Activated CD4-positive, alpha-beta T cell treated with anti-CD3 and anti-CD28 coated beads for 48 hours (primary cell): ENCODE measurements at regions not wholly inside any gene's neighbourhood (a gene's known extent, or its start where the extent isn't known, plus 50 kb on each side); places are given as distances from the start of the nearest gene placed in this dataset.
"Not testable (repeated sequence)": the region's sequence is repeated elsewhere in the genome, so short reads cannot be mapped to it uniquely, and the experiment has no call there.

Experiments used
- DNase-seq: peaks from one replicate; pipeline ENCODE4 v3.0.0-alpha.2; 2020

DNA sequence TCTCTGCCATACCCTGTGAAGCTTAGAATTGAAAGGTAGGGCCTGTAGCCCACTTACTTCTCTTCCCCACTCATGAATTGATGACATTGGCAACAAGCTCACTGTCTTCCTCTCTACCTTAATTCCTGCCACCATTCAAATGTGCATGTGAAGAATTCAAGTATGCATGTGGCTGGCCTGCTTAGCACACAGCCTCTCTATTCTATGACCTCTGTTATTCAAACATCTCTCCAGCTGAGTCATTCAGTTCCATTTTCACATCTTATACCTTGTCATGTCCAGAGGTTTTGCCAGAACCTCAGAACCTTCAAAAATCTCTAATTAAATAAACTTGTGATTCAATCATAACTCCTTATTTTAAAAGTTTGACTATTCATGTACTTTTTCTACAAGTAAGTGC, 114.7 kb upstream of the MAN2A1 start:
- no peak for DNase-seq

DNA sequence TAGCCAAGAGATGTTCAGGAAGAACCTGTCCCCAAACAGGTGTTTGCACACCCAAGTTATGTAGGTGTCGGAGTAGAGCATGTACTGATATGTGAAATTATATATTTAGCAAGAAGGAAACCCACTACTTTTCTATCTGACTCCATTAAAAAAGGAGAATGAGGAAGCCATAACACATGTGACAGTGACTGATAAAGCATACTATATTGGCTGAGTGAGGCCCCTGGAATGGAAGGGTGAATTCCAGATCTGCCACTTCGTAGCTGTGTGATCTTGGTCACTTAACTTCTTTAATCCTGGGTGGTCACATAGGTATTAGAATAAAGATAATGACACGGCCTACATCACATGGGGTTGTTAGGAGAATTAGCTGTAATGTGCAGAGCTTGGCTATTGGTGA, 116.0 kb upstream of the MAN2A1 start:
- no peak for DNase-seq

DNA sequence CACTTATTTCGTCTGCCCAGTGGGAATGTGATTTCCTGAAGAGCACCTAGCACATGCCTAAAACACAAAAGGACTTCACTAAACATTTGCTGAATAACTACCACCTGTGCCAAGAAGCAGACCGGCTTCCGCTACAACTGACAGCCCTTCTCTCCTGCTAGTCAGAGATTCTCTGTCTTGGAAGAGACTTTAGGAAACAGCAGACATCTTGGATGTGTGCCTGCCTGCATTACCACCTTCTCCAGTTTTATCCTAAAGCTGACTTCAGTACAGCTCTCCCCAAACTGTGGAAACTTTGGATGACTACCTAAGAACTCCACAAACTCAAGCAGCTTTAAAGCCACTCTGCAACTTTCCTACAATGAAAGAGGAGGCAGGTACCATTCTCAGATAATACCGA, 116.5 kb upstream of the MAN2A1 start:
- no peak for DNase-seq

- no peak for DNase-seq
Observed at GRCh38 chr5:109571785-109572184, 117.9 kb upstream of the MAN2A1 start.

- DNase-seq, result no peak
Observed at GRCh38 chr5:109570362-109570874, 119.3 kb upstream of the MAN2A1 start.

- no peak for DNase-seq
Observed at GRCh38 chr5:109567374-109568044, 122.2 kb upstream of the MAN2A1 start.

GRCh38 chr5:109566361-109566760, 123.4 kb upstream of the MAN2A1 start:
- no peak for DNase-seq

- DNase-seq, result no peak
Observed at GRCh38 chr5:109563739-109564138, 126.0 kb upstream of the MAN2A1 start.

DNA sequence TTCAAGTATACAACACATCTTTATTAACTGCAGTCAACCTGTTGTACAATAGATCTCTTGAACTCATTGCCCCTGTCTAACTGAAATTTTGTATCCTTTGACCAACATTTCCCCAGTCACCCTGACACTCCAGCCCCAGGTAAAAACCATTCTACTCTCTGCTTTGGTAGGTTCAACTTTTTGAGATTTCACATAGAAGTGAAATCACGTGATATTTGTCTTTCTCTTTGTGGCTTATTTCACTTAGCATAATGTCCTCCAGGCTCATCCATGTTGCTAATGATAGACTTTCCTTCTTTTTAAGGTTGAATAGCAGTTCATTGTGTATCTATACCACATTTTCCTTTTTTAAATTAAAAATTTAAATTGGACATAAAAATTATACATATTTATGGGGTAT, 126.5 kb upstream of the MAN2A1 start:
- DNase-seq, result no peak

- no peak for DNase-seq
Observed at GRCh38 chr5:109562441-109562840, 127.3 kb upstream of the MAN2A1 start.

GRCh38 chr5:109561447-109561846, 128.3 kb upstream of the MAN2A1 start:
- no peak for DNase-seq

GRCh38 chr5:109560554-109560953, 129.2 kb upstream of the MAN2A1 start:
- no peak for DNase-seq

DNA sequence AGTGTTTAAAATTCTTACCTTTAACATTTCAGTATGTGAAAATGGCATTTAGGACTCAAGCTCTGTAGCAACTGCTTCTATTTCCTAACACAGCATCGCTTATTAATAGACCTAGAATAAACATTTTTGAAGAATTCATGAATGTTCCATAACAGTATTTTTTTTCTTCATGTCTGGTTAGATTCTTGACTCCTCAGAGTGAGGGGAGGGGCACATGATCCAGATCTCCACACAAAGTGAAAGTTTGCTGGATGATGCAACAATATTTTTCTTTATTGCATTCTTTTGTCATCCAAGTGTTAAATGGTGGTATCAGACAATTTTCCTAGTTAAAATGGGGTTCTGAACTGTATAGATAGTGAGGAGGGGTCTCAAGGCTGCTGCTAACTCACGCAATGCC, 130.8 kb upstream of the MAN2A1 start:
- DNase-seq, result no peak

DNA sequence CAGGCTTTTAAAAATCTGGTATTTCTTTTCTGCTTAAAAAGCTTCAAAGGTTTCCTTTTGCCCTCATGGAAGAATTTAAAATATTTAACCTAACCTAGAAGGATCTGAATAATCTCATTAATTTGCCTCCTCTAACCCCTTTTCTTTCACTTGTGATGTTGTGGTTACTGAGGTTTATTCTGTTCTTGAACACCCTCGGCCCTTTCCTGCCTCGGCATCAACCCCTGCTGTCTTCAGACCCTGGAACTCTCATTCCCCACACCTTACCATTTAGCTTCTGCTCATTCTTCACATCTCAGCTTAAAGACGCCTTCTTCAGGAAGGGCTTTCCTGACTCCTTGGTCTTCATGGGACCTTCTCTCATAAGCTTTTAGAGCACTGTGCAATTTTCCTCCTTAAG, 131.4 kb upstream of the MAN2A1 start:
- DNase-seq, result no peak

- no peak for DNase-seq
Observed at GRCh38 chr5:109553846-109554245, 135.9 kb upstream of the MAN2A1 start.

DNA sequence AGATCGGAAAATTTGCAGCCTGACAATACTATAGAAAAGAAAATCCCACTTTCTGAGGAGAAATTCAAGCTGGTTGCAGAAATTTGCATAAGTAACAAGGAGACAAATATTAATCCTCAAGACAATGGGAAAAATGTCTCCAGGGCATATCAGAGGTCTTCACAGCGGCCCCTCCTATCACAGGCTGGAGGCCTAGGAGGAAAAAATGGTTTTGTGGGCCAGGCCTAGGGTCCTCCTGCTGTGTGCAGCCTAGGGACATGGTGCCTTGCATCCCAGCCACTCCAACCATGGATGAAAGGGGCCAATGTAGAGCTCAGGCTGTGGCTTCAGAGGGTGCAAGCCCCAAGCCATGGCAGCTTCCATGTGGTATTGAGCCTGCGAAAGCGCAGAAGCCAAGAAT, 138.5 kb upstream of the MAN2A1 start:
- not testable (repeated sequence) for DNase-seq

DNA sequence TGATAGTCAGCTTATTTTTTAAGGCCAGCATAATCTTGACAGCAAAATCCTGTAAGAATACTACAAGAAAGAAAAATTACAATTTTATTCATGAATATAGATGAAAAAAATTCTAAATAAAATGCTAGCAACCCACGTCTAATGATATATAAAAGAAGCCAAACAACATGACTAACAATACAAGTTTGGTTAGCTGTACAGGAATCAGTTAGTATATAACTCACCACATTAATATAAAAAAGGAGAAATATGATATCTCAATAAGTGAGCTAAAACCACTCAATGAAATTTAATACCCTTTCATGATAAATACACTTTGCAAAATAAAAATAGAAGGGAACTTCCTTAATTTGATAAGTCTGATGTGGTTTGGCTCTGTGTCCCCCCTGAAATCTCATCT, 139.7 kb upstream of the MAN2A1 start:
- DNase-seq, result no peak

DNA sequence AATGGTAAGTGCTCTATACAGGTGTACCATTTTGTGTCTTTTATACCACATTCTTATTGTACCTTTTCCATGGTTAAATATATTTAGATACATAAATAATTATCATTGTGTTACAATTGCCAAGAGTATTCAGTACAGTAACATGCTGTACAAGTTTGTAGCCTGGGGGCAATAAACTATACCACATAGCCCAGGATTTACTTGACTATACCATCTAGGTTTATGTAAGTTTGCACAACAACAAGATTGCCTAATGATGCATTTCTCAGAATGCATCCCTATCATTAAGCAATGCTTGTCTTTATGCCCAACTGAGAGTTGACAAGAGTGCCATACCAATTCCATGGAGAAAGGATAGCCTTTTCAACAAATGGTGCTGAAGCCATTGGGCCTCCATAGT, 136.7 kb upstream of the PJA2 start:
- DNase-seq, result no peak

DNA sequence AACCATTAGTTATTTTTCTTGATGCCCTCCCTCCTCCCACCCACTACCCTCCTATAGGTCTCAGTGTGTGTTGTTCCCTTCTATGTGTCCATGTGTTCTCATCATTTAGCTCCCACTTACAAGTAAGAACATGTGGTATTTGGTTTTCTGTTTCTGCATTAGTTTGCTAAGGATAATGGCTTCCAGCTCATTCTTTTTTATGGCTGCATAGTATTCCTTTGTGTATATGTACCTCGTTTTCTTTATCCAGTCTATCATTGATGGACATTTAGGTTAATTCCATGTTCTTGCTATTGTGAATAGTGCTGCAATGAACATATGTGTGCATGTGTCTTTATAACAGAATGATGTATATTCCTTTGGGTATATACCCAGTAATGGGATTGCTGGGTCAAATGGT, 135.1 kb upstream of the PJA2 start:
- not testable (repeated sequence) for DNase-seq

DNA sequence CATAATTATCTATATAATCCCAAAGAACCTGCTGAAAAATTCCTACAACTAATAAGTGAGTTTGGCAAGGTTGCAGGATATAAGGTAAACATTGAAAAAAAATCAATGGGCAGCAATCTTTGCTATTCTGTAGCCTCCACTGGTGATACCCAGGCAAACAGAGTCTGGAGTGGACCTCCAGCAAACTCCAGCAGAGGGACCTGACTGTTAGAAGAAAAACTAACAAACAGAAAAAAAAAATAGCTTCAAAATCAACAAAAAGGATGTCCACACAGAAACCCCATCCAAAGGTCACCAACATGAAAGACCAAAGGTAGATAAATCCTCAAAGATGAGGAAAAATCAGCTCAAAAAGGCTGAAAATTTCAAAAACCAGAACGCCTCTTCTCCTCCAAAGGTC, 128.9 kb upstream of the PJA2 start:
- not testable (repeated sequence) for DNase-seq

GRCh38 chr5:109535090-109535489, 125.3 kb upstream of the PJA2 start:
- DNase-seq, result not testable (repeated sequence)

GRCh38 chr5:109533751-109534272, 124.0 kb upstream of the PJA2 start:
- DNase-seq, result no peak

DNA sequence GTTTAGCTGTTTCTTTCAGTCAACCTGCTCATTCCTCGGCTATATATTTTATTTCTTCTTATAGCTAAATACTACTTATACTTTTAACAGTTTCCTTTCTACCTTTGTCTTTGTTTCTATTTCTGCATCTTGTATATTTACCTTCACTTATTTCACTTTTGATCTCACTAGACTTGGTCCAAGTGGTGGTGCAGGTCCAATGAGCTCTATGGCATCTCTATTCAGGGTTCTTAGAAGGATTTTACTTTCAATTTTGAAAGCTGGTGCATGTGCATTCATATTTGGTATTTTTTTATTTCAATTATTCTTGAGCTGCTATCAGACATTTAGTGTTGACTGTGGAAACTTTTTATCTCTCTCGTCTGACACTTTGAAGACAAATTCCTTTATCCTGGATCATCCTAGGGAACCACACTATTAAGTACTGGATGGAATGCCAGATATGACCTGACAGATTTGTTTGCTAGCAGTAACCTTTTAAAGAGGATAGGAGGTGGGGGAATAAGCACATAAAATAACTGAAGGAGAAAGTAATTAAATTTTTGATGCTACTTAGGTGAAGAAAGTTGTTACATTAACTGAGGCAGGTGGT, 123.1 kb upstream of the PJA2 start:
- no peak for DNase-seq

DNA sequence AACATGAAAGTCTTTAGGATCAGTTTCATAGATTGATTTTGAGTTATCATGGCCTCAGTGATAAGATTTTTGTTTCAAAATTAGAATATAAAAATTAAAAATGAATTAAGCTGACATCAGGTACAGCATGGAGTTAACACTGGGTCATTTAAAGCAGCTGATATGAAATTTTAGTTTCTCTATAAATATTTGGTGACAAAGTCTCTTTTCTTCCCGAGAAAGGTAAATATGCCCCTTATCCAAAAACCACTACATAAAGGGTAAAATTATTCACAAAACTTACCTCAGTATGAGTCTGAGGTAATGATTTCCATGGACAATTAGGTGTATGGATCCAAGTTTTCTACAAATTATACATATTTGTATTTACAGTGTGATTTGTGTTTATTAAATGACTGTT, 121.5 kb upstream of the PJA2 start:
- no peak for DNase-seq

GRCh38 chr5:109529987-109530386, 120.2 kb upstream of the PJA2 start:
- DNase-seq, result no peak
